Uterus (tissue), 3 donors: ENCODE measurements at regions not wholly inside any gene's neighbourhood (a gene's known extent, or its start where the extent isn't known, plus 50 kb on each side); places are given as distances from the start of the nearest gene placed in this dataset.

Experiments used
- DNase-seq, 2 donors: peaks; one replicate each; pipeline ENCODE4 v3.0.0-alpha.2; 2019 to 2020
- H3K27ac ChIP-seq, 2 donors: fragments of 200-600 bp; sonication (generic); 1 replicate in 1 of 2; 2 replicates in 1 of 2; pipeline ENCODE4 v1.5.1; 2016 to 2018
- H3K27me3 ChIP-seq, 2 donors: fragments of 200-600 bp; sonication (generic); one replicate each; pipeline ENCODE4 v1.5.1; 2018 to 2019; ENCODE audit warnings: control low read depth in 1 of 2
- H3K36me3 ChIP-seq, 2 donors: fragments of 200-600 bp; sonication (generic); one replicate each; pipeline ENCODE4 v1.5.1; 2019; ENCODE audit warnings: control low read depth in 1 of 2
- H3K4me1 ChIP-seq, 2 donors: fragments of 200-600 bp; sonication (generic); one replicate each; pipeline ENCODE4 v1.5.1; 2018 to 2019; ENCODE audit warnings: control low read depth in 1 of 2
- H3K4me3 ChIP-seq, 2 donors: fragments of 200-600 bp; sonication (generic); 1 replicate in 1 of 2; 2 replicates in 1 of 2; pipeline ENCODE4 v1.5.1; 2018 to 2019; ENCODE audit warnings: mild to moderate bottlenecking in 1 of 2
- H3K9me3 ChIP-seq, 2 donors: fragments of 200-600 bp; sonication (generic); one replicate each; pipeline ENCODE4 v1.5.1; 2019; ENCODE audit warnings: control low read depth in 1 of 2
- CTCF ChIP-seq, 4 experiments: fragments of 200-600 bp in 2 of 4; fragments of 450-650 bp in 2 of 4; sonication (generic) in 2 of 4; IDR thresholded peaks; one replicate each; pipeline ENCODE4 v1.5.1; 2016 to 2019; ENCODE audit warnings: antibody characterized with exemption in 4 of 4, mild to moderate bottlenecking in 2 of 4, moderate library complexity in 1 of 4
- POLR2A ChIP-seq, 2 donors: fragments of 450-650 bp; IDR thresholded peaks; one replicate each; pipeline ENCODE4 v1.6.1; 2016; ENCODE audit warnings: antibody characterized with exemption in 2 of 2, mild to moderate bottlenecking in 1 of 2, moderate library complexity in 1 of 2
- intact Hi-C: fragments of 100-400 bp; cut with DNase I; formaldehyde crosslinking; loops from one replicate; pipeline ENCODE4 v1.15.1; 2023; ENCODE audit warnings: low total_unique reads
- donor health status: DM: yes; HTN: yes; CAD: no.

- no peaks in the 10 kb centered on the region for H3K4me1 ChIP-seq
- H3K36me3 ChIP-seq, result no peaks in the 10 kb centered on the region
- DNase-seq, result no peak
- no peak overlapping the region for H3K4me3 ChIP-seq
- intact Hi-C loops, result no loop called here
- TF ChIP-seq CTCF (IDR thresholded peaks at IDR 0.05) (no peak), POLR2A (IDR thresholded peaks at IDR 0.05) (no peak)
- H3K9me3 ChIP-seq, result no peaks in the 10 kb centered on the region
- no peaks in the 10 kb centered on the region for H3K27me3 ChIP-seq
- no peak overlapping the region for H3K27ac ChIP-seq
Observed at GRCh38 chr10:8306685-8307364, 252.3 kb downstream of the GATA3 start.

GRCh38 chr10:8310930-8311329 lies 256.4 kb downstream of the GATA3 start:
- no peaks in the 10 kb centered on the region for H3K27me3 ChIP-seq
- no peaks in the 10 kb centered on the region for H3K36me3 ChIP-seq
- no peaks in the 10 kb centered on the region for H3K4me1 ChIP-seq
- DNase-seq, result no peak
- no peak for TF ChIP-seq POLR2A (IDR thresholded peaks at IDR 0.05)
- TF ChIP-seq CTCF (IDR thresholded peaks at IDR 0.05), result no peak
- H3K4me3 ChIP-seq, result no peak overlapping the region
- H3K27ac ChIP-seq, result no peak overlapping the region
- no peaks in the 10 kb centered on the region for H3K9me3 ChIP-seq
- intact Hi-C loops, result no loop called here

- H3K27me3 ChIP-seq, result no peaks in the 10 kb centered on the region
- no peak overlapping the region for H3K27ac ChIP-seq
- H3K36me3 ChIP-seq, result no peaks in the 10 kb centered on the region
- DNase-seq, result no peak
- H3K9me3 ChIP-seq, result no peaks in the 10 kb centered on the region
- TF ChIP-seq POLR2A (IDR thresholded peaks at IDR 0.05), result no peak
- no peak overlapping the region for H3K4me3 ChIP-seq
- intact Hi-C loops, result no loop called here
- H3K4me1 ChIP-seq, result no peaks in the 10 kb centered on the region
Observed at GRCh38 chr10:8311526-8312070, 257.1 kb downstream of the GATA3 start.

GRCh38 chr10:8312079-8312478 lies 257.6 kb downstream of the GATA3 start:
- no peaks in the 10 kb centered on the region for H3K4me1 ChIP-seq
- H3K27ac ChIP-seq, result no peak overlapping the region
- H3K27me3 ChIP-seq, result no peaks in the 10 kb centered on the region
- DNase-seq, result no peak
- H3K4me3 ChIP-seq, result no peak overlapping the region
- no peaks in the 10 kb centered on the region for H3K9me3 ChIP-seq
- H3K36me3 ChIP-seq, result no peaks in the 10 kb centered on the region
- no peak for TF ChIP-seq POLR2A (IDR thresholded peaks at IDR 0.05)
- no peak for TF ChIP-seq CTCF (IDR thresholded peaks at IDR 0.05)
- intact Hi-C loops, result no loop called here

GRCh38 chr10:8312781-8313180 lies 258.3 kb downstream of the GATA3 start:
- Histone ChIP-seq H3K4me3 (no peak overlapping the region), H3K27ac (no peak overlapping the region), H3K36me3 (no peaks in the 10 kb centered on the region), H3K27me3 (no peaks in the 10 kb centered on the region), H3K4me1 (no peaks in the 10 kb centered on the region), H3K9me3 (no peaks in the 10 kb centered on the region)
- intact Hi-C loops, result no loop called here
- TF ChIP-seq POLR2A (IDR thresholded peaks at IDR 0.05), result no peak
- no peak for TF ChIP-seq CTCF (IDR thresholded peaks at IDR 0.05)
- no peak for DNase-seq
